GM08714 (cell line): ENCODE measurements at regions not wholly inside any gene's neighbourhood (a gene's known extent, or its start where the extent isn't known, plus 50 kb on each side); places are given as distances from the start of the nearest gene placed in this dataset.

Experiments
- H3K4me3 ChIP-seq: fragments of 200-500 bp; sonication (Bioruptor generic); 2 replicates; pipeline ENCODE4 v1.5.1; 2014; ENCODE audit warnings: mild to moderate bottlenecking, low read length, inconsistent platforms
- ZNF274 ChIP-seq: IDR thresholded peaks from 2 replicates; pipeline ENCODE4 v1.6.1; 2012; ENCODE audit warnings: mild to moderate bottlenecking, low read depth, low read length

DNA sequence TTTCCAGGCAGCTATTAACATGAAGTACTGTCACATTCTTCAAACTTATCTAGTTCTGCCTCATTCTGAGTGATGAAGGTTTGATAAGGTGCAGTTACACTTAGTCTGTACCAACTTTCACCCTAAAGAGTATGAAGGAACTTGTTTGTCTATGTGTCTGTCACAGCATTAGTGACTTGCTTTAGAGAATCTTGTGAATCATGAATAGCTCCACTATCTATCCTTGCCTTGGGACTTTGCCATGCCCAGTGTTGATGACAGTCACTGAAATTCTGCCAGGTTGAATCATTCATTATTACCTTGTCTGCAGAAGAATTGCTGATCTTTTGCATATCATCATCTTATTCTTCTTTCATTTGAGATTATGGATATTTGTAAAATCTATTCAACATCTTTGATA, 50.9 kb upstream of the A1CF start:
- TF ChIP-seq ZNF274: no peak

DNA sequence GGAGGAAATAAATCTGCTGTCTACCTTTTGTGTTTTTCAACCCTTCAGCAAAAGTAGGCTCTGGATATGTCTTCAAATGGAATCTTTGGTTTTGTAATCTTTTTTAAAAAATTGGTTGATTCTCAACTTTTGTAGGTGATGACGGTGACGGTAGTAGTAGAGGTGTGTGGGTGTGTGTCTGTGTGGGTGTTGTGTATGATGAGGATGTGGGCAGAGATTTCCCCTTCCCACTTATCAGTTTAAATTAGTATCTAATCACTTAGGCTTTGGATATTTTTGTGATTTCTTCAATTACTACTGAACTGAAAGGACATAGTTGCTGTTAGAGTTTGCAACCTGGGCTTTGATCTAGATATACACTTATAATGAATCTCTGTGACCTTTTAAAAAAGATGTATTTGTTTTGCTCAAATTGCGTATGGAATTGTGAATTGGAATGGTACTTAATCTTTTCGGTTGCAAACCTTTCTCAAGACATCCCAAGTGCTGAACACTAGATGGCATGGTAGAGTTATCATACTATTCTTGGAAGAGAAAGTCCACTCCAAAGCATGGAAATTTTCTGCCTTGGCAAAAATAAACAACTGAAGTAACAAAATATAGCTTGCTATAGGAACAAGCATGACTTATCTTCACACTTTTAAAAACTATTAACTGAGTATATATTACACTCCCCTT, 51.9 kb upstream of the A1CF start:
- no peak overlapping the region for H3K4me3 ChIP-seq
- TF ChIP-seq ZNF274: no peak

More for the DNA sequence above, 50.9 kb upstream of the A1CF start:
- no peak overlapping the region for H3K4me3 ChIP-seq

DNA sequence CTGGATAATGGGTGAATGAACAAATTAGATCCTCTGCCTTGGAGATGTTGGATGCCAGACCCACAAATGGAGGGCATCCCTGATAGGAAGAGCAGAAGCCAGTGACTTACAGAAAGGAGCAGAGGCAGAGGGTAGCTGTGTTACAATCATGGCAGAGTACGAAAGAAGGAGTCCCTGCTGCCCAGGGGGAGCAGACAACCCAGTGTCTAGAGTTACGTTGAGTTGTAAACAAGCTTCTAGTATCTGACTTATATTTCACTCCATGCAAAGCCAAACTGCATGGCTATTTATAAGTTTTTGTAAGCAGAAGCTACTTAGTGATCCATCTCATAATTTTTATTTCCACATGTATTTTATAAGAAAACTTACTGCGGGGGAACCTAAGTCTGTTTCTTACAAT, 56.2 kb upstream of the A1CF start:
- no peak for TF ChIP-seq ZNF274
- H3K4me3 ChIP-seq: no peak overlapping the region

DNA sequence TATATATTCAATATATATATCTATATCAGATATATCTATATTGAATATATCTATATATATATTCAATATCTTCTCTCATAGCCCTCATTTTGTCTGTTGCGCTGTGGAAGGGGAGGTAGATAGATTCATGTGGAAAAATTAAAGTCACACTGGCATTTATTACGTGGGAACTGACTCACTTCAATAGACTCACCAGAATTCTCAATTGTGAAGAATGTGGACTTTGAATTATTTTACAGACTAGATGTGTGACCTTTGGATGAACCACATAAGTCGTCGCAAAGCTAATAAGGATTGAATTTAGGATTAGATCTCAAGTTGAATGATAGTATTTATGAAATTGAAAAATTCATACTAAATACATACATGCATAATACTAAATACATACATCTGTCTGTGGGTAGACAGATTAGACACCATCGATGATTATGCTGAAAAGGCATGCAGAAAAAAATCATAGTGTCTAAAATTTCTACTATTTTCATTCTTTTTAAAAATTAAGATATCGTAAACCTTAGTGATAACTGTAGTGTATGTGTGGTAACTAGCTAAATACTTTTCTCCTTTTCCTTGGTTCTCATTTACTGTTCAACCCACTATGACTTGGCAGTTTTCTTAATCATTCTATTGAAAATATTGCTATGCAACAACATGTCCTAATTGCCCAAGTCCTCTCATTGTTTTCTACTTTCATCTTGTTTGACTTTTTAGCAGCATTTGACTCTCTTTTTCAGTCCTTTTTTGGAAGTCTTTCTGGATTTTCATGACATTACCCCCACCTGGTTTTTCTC, 61.8 kb upstream of the A1CF start:
- TF ChIP-seq ZNF274: no peak
- H3K4me3 ChIP-seq: no peak overlapping the region

DNA sequence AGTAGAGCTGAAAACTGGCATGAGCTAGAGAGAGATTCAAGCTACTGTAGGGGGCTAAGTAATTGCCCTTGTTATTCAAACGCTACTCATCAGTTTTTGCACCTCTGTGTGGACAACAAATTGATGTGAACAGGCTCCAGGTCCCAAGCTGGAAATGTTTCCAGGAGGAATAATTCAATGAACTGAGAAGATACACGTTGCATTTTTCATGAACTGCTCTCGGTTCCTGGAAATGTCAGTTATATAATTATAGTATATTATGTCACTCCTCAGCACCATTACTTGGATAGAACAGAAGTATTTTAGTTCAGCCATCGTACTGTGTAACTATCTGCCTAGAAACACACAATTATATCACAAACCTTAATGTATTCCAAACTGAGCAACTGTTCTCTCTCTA, 65.9 kb upstream of the A1CF start:
- no peak overlapping the region for H3K4me3 ChIP-seq
- no peak for TF ChIP-seq ZNF274

DNA sequence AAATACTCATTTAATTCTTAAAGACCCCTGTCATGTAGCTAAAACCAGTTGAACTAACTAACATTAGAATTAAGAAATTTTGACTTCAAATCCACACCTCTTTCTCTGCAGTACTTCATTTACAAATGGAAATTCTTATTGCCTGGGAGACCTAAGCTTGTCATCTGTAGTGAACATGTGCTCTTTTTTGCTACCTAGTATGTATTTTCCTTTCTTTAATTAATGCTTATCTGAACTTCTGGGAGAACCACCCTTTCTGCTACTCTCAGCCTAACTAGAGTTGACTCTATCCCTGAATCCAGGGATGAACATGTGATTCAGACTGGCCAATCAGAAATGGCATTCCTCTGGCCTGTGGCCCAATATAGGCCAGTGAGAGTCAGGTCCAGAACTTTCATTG, 75.9 kb upstream of the A1CF start:
- H3K4me3 ChIP-seq: no peak overlapping the region
- TF ChIP-seq ZNF274: no peak

DNA sequence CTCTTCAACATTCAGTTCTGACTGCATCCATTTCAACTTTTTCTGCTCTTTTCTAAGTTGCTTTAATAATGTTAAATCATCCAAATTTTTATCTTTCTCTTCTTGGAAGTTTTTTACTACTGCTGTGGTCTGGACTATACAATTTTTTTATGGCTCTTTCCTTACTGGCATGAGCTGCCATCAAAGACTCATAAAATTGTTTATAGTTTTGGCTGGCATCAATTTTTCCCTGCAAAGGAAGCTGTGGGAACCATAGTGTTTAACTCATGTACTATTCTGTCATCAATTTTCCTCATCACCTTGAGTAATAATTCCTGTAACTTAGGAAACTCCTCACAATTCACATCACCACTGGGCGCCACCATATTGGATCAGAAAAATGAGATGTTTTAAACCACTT, 77.6 kb upstream of the A1CF start:
- no peak for TF ChIP-seq ZNF274
- no peak overlapping the region for H3K4me3 ChIP-seq

DNA sequence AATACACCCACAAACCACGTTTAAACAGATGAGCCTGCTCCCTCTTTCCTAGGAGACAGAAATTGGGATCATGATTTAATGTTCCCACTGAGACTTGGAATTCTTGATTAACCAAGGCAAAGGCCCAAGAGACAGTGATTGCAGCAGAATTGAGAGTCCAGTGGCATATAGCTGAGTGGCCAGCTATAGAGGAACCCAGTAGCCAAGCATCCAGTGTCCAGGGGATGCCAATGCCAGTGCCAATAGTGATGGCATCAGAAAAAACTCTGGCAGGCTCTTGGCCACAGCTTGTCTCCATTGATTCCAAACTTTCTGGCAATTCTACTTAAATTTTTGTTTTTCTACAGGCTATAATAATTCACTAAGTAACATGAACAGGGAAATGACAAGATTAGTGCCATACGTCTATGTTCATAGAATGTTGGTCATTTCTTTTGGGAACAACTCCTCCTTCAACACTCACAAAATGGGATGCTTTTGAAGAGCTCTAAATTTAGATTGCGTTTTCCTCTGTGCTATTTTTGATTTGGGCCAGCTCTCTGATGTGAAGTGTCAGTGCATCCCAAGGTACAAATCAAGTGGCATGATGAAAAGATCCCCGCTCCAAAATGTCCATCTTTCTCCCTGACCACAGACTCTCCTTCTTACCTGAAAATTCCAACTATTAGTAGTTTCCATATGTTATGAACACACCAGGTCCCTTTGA, 83.1 kb upstream of the A1CF start:
- TF ChIP-seq ZNF274: no peak
- H3K4me3 ChIP-seq: no peak overlapping the region

DNA sequence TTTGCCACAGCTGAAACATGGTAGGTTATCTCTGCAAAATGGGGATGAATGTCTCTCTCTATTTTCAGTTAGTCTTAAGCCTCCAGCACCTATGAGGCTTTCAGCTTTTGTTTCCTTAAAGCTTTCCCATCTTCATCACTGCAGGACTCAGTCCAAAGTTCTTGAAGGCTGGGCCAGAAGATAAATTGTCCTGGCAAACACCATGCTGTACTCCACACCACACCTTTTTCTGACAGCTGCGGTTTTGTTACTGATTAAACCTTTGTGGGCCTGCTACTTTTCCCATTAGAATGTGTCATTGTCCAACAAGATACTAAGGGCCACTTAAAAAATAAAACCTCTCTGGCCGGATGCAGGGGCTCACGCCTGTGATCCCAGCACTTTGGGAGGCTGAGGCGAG, 87.2 kb upstream of the A1CF start:
- no peak for TF ChIP-seq ZNF274

DNA sequence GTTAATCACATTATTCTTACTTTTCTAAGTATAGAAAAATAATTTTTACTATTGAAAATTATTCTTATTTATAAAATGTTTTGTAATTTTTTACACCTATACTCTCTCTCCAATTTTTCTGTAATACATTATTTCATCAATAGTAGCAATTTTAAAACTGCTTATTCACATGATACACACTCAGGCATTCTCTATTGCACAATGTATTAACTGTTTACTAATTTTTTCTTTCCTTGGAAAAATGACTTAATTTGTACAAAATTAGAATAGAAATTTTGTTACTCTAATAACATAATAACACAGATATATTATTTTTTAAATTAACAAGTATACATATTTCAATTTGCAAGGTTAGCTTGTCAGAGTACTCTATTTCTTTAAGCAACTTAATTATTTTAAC, 92.9 kb upstream of the PRKG1 start:
- no peak for TF ChIP-seq ZNF274
- no peak overlapping the region for H3K4me3 ChIP-seq

More for the DNA sequence above, 87.2 kb upstream of the A1CF start:
- no peak overlapping the region for H3K4me3 ChIP-seq

DNA sequence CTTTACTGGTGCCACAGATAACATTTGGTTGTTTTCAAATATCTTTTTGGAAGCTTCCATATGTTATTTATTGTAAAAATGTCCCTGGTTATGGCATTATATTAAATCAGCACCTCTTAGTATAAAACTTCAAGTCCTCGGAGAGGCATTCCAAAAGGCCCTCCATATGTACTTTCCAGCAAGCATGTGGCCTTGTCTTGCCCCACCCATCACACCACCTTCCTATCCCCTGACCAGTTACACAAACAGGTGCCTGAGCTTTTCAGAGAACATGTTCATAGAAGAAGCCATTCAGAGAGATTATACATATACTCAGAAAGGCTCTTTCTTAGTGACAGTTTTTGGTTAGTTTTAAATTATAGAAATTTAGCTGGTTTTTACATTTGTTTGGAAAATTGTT, 92.4 kb upstream of the PRKG1 start:
- no peak for TF ChIP-seq ZNF274
- H3K4me3 ChIP-seq: no peak overlapping the region

DNA sequence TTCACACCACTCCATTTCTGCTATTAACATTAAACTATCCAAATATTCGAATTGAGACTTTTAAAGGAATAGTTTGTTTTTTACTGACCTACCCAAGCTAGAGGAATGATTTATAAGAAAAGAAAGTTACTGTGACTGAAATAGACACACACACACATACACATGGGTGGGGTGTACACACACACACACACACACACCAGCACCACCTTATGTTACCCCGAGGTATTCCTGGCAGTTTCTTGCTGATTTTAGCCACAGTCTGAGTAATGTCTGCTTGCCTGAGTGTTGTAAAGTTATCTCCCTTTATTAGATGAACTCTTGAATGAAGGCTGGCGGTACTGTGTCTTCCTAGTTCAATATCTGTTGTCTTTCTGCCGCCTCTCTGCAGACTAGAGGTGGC, 91.3 kb upstream of the PRKG1 start:
- H3K4me3 ChIP-seq: no peak overlapping the region
- TF ChIP-seq ZNF274: no peak

DNA sequence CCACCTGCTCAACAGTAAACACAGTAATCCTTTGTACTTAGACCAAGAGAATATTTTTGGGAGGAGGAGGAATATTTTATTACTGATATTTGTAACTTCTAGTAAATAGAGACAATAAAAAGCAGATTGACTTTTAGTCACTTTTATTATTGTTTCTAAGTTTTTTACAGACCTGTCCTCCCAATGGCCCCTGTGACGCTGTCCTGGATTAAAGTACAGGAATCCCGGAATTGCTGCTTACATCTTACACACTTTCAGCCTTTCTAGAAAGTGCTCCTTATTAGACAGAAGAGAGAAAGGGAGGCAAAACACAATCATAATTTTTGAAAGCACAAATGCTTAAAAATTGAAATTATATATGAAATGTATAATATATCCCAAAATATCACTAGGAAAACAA, 86.4 kb upstream of the PRKG1 start:
- no peak overlapping the region for H3K4me3 ChIP-seq
- no peak for TF ChIP-seq ZNF274

DNA sequence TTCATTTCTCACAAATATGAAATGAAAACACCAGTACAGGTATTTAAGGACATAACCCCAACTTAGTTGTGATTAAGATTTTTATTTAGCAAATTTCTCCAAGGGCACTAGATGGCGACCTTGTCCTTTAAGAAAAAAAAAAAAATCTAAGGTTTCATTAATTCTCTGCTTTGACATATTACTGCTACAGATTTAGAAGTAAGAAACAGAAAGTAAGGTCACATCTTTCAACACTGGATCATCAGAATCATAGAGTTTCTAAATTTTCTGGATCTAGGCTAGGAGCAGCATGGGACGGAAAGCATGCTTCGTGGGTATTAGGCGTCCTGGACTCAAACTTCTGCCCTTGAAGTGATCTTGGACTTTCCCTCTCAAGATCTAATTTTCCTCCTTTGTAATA, 85.5 kb upstream of the PRKG1 start:
- no peak for TF ChIP-seq ZNF274
- H3K4me3 ChIP-seq: no peak overlapping the region

DNA sequence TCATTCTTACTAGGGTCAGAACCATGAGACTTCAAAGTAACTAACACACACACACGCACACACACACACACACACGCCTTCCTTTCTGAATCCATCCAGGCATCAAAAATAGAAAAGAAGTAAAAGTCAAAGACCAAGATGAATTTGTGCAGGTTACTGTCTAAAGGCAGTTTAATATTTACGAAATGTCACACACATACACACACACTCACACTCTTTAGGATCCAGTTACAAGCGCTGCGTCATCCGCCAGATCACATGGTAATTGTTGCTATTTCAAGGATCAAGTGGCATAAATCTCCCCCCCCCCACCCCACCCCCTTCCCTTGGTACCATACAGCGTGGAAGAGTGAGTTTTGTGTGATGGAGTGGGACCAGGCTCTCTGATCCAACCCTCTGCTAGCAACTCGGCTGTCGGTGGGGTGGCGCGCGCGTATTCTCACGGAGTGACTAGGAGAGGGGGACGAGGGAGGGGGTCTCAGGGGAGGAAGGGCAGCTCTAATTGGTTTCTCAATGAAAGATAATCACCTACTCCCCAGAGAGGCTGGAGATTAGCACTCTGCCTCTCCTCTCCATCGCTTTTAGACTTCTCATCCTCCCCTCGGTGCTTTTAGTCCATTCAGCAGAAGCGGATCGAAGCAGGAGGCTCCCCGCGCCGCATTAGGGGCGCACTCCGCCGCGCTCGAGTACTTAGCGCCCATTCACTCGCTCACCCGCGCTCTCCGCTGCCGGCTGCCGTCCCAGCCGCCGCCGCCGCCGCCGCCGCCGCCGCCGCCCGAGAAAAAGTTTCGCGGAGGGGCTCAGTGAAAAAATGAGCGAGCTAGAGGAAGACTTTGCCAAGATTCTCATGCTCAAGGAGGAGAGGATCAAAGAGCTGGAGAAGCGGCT, 83.5 kb upstream of the PRKG1 start:
- TF ChIP-seq ZNF274: no peak

More for the DNA sequence above, 83.5 kb upstream of the PRKG1 start:
- peak overlapping the region; percentile 47 for H3K4me3 ChIP-seq
